ENCODE measurements at regions not wholly inside any gene's neighbourhood (a gene's known extent, or its start where the extent isn't known, plus 50 kb on each side); places are given as distances from the start of the nearest gene placed in this dataset.
"Not testable (repeated sequence)": the region's sequence is repeated elsewhere in the genome, so short reads cannot be mapped to it uniquely, and the experiment has no call there.

- not testable (repeated sequence) for H3K27ac Mint-ChIP-seq; H3K4me1 Mint-ChIP-seq (ENCODE audit: low read depth in 2 of 2); H3K27me3 Mint-ChIP-seq; ATAC-seq (replicated peaks); H3K9me3 Mint-ChIP-seq; H3K36me3 Mint-ChIP-seq (ENCODE audit: insufficient read depth); H3K4me3 Mint-ChIP-seq; DNase-seq
Observed at GRCh38 chr2:91603996-91604395, 2912.5 kb downstream of the RPIA start.

GRCh38 chr2:91604629-91605028 lies 2913.2 kb downstream of the RPIA start:
- H3K27ac Mint-ChIP-seq, H3K27me3 Mint-ChIP-seq: not testable (repeated sequence)

GRCh38 chr2:91623739-91624138 lies 2932.3 kb downstream of the RPIA start:
- H3K4me1 Mint-ChIP-seq (ENCODE audit: low read depth in 2 of 2); H3K4me3 Mint-ChIP-seq; H3K27ac Mint-ChIP-seq; DNase-seq; ATAC-seq (replicated peaks); H3K27me3 Mint-ChIP-seq; H3K9me3 Mint-ChIP-seq; H3K36me3 Mint-ChIP-seq (ENCODE audit: insufficient read depth): not testable (repeated sequence)

More at GRCh38 chr2:91604629-91605028, 2913.2 kb downstream of the RPIA start:
- H3K9me3 Mint-ChIP-seq; DNase-seq; H3K4me3 Mint-ChIP-seq; H3K36me3 Mint-ChIP-seq (ENCODE audit: insufficient read depth); ATAC-seq (replicated peaks); H3K4me1 Mint-ChIP-seq (ENCODE audit: low read depth in 2 of 2): not testable (repeated sequence)

- not testable (repeated sequence) for H3K4me3 Mint-ChIP-seq; DNase-seq; H3K27me3 Mint-ChIP-seq; H3K27ac Mint-ChIP-seq; ATAC-seq (replicated peaks); H3K9me3 Mint-ChIP-seq; H3K4me1 Mint-ChIP-seq (ENCODE audit: low read depth in 2 of 2); H3K36me3 Mint-ChIP-seq (ENCODE audit: insufficient read depth)
Observed at GRCh38 chr2:91628471-91628870, 2937.0 kb downstream of the RPIA start.

- not testable (repeated sequence) for H3K27me3 Mint-ChIP-seq; H3K4me1 Mint-ChIP-seq (ENCODE audit: low read depth in 2 of 2); H3K36me3 Mint-ChIP-seq (ENCODE audit: insufficient read depth); H3K4me3 Mint-ChIP-seq; ATAC-seq (replicated peaks); H3K27ac Mint-ChIP-seq; H3K9me3 Mint-ChIP-seq; DNase-seq
Observed at GRCh38 chr2:91657193-91657592, 2965.7 kb downstream of the RPIA start.

GRCh38 chr2:91658336-91658735 lies 2966.9 kb downstream of the RPIA start:
- H3K4me3 Mint-ChIP-seq; H3K27me3 Mint-ChIP-seq; DNase-seq; H3K27ac Mint-ChIP-seq; H3K36me3 Mint-ChIP-seq (ENCODE audit: insufficient read depth); ATAC-seq (replicated peaks); H3K4me1 Mint-ChIP-seq (ENCODE audit: low read depth in 2 of 2); H3K9me3 Mint-ChIP-seq: not testable (repeated sequence)

GRCh38 chr2:91659189-91659916 lies 2967.9 kb downstream of the RPIA start:
- H3K27ac Mint-ChIP-seq; H3K4me1 Mint-ChIP-seq (ENCODE audit: low read depth in 2 of 2); H3K4me3 Mint-ChIP-seq; H3K9me3 Mint-ChIP-seq; ATAC-seq (replicated peaks); H3K36me3 Mint-ChIP-seq (ENCODE audit: insufficient read depth); H3K27me3 Mint-ChIP-seq; DNase-seq: not testable (repeated sequence)

GRCh38 chr2:91659917-91660275 lies 2968.4 kb downstream of the RPIA start:
- not testable (repeated sequence) for DNase-seq; H3K4me3 Mint-ChIP-seq; H3K27ac Mint-ChIP-seq; H3K4me1 Mint-ChIP-seq (ENCODE audit: low read depth in 2 of 2); ATAC-seq (replicated peaks); H3K27me3 Mint-ChIP-seq; H3K9me3 Mint-ChIP-seq; H3K36me3 Mint-ChIP-seq (ENCODE audit: insufficient read depth)

GRCh38 chr2:91667341-91667740 lies 2975.9 kb downstream of the RPIA start:
- not testable (repeated sequence) for H3K27ac Mint-ChIP-seq; H3K4me3 Mint-ChIP-seq; ATAC-seq (replicated peaks); H3K36me3 Mint-ChIP-seq (ENCODE audit: insufficient read depth); DNase-seq; H3K27me3 Mint-ChIP-seq; H3K4me1 Mint-ChIP-seq (ENCODE audit: low read depth in 2 of 2); H3K9me3 Mint-ChIP-seq

- not testable (repeated sequence) for H3K36me3 Mint-ChIP-seq (ENCODE audit: insufficient read depth); H3K9me3 Mint-ChIP-seq; H3K4me3 Mint-ChIP-seq; DNase-seq; ATAC-seq (replicated peaks); H3K27ac Mint-ChIP-seq; H3K4me1 Mint-ChIP-seq (ENCODE audit: low read depth in 2 of 2); H3K27me3 Mint-ChIP-seq
Observed at GRCh38 chr2:91685541-91685940, 2994.1 kb downstream of the RPIA start.

GRCh38 chr2:91686046-91686445 lies 2994.6 kb downstream of the RPIA start:
- not testable (repeated sequence) for H3K27me3 Mint-ChIP-seq; H3K36me3 Mint-ChIP-seq (ENCODE audit: insufficient read depth); H3K9me3 Mint-ChIP-seq; H3K4me1 Mint-ChIP-seq (ENCODE audit: low read depth in 2 of 2); ATAC-seq (replicated peaks); H3K27ac Mint-ChIP-seq; H3K4me3 Mint-ChIP-seq; DNase-seq
